HCT116 (cell line): ENCODE measurements at regions not wholly inside any gene's neighbourhood (a gene's known extent, or its start where the extent isn't known, plus 50 kb on each side); places are given as distances from the start of the nearest gene placed in this dataset.

Experiments
- ATAC-seq: fragments of 200-7000 bp; cut with Tn5 transposase; 2 replicates; pipeline ENCODE4 v1.9.1; 2020; ENCODE audit warnings: mild to moderate bottlenecking, moderate library complexity
- BruUV-seq: library from RNA; stranded (reverse); fragments of 400-500 nt; replicated peaks from 2 replicates; lab custom pipeline; 2021; lab: Mats Ljungman, UMichigan
- CTCF ChIA-PET: fragments of 300-600 bp; sonication (Branson Sonifier 250); formaldehyde crosslinking; loops from one replicate; lab custom pipeline; 2021; ENCODE audit warnings: antibody characterized with exemption; lab: Charles Lee
- POLR2A ChIA-PET: fragments of 300-600, 350-600 bp; sonication (Branson Sonifier 250); formaldehyde crosslinking; loops from one replicate; lab custom pipeline; 2021; ENCODE audit warnings: antibody characterized with exemption; lab: Charles Lee
- RAD21 ChIA-PET, 2 experiments: fragments of 300-600 bp; sonication (Branson Sonifier 250); formaldehyde crosslinking; loops; one replicate each; lab custom pipeline; 2023; ENCODE audit warnings: low total read pairs in 2 of 2; ENCODE audit not compliant: uncharacterized antibody in 2 of 2, unreplicated experiment in 2 of 2, low non-redundant PET in 1 of 2; lab: Charles Lee
- DNase-seq: peaks from one replicate; pipeline ENCODE4 v3.0.0-alpha.2; 2010; ENCODE audit warnings: low read depth, low spot score
- H2AFZ ChIP-seq: fragments of 200-600 bp; shearing (Covaris generic), sonication (generic); 2 replicates; pipeline ENCODE4 v1.6.1; 2017; ENCODE audit warnings: low read depth, mixed run types, mixed read lengths, antibody characterized with exemption, low read length; ENCODE audit not compliant: poor library complexity, severe bottlenecking
- H3K27ac ChIP-seq: 2 replicates; pipeline ENCODE4 v1.5.1; 2012; ENCODE audit warnings: low read depth, low read length
- H3K27me3 ChIP-seq: fragments of 200-600 bp; sonication (generic); 2 replicates; pipeline ENCODE4 v1.6.1; 2016; ENCODE audit warnings: mixed run types, low read length, mixed read lengths; ENCODE audit not compliant: insufficient read depth
- H3K36me3 ChIP-seq, 2 experiments: fragments of 200-500 bp in 1 of 2; fragments of 200-600 bp in 1 of 2; sonication (Bioruptor generic) in 1 of 2; sonication (generic) in 1 of 2; 2 replicates each; pipeline versions ENCODE4 v1.5.1 to v1.6.1; 2014 to 2016; ENCODE audit warnings: low read length in 2 of 2, inconsistent platforms in 1 of 2, mixed read lengths in 1 of 2, mixed run types in 1 of 2; ENCODE audit not compliant: insufficient read depth in 2 of 2, control insufficient read depth in 1 of 2
- H3K4me1 ChIP-seq, 2 experiments: fragments of 200-600 bp in 1 of 2; sonication (generic) in 1 of 2; 2 replicates each; pipeline versions ENCODE4 v1.5.1 to v1.6.1; 2012 to 2017; ENCODE audit warnings: low read length in 2 of 2, inconsistent platforms in 1 of 2, mild to moderate bottlenecking in 1 of 2, mixed read lengths in 1 of 2, mixed run types in 1 of 2, moderate library complexity in 1 of 2; ENCODE audit not compliant: insufficient read depth in 2 of 2, control insufficient read depth in 1 of 2
- H3K4me2 ChIP-seq: fragments of 200-600 bp; sonication (generic); 2 replicates; pipeline ENCODE4 v1.6.1; 2017; ENCODE audit warnings: mixed run types, low read length, mixed read lengths
- H3K4me3 ChIP-seq, 2 experiments: fragments of 200-600 bp in 1 of 2; sonication (generic) in 1 of 2; replicated peaks in 1 of 2; 2 replicates each; pipeline ENCODE4 v1.5.1; 2011 to 2016; ENCODE audit warnings: low read length in 2 of 2, control low read depth in 1 of 2, low read depth in 1 of 2, mild to moderate bottlenecking in 1 of 2, mixed read lengths in 1 of 2, mixed run types in 1 of 2
- H3K79me2 ChIP-seq: fragments of 200-600 bp; sonication (generic); 2 replicates; pipeline ENCODE4 v1.6.1; 2017; ENCODE audit warnings: mild to moderate bottlenecking, mixed run types, low read length, moderate library complexity, mixed read lengths; ENCODE audit not compliant: insufficient read depth
- H3K9ac ChIP-seq: fragments of 200-600 bp; sonication (generic); 2 replicates; pipeline ENCODE4 v1.6.1; 2016; ENCODE audit warnings: low read length, mixed read lengths
- H3K9me2 ChIP-seq: fragments of 200-600 bp; sonication (generic), shearing (Covaris generic); 2 replicates; pipeline ENCODE4 v1.6.1; 2017; ENCODE audit warnings: mixed run types, mild to moderate bottlenecking, moderate library complexity; ENCODE audit not compliant: insufficient read depth
- H3K9me3 ChIP-seq, 2 experiments: fragments of 200-500 bp in 1 of 2; fragments of 200-600 bp in 1 of 2; sonication (Bioruptor generic) in 1 of 2; sonication (generic) in 1 of 2; 2 replicates each; pipeline ENCODE4 v1.6.1; 2014 to 2017; ENCODE audit warnings: low read length in 2 of 2, mixed read lengths in 2 of 2, inconsistent platforms in 1 of 2, low read depth in 1 of 2, mild to moderate bottlenecking in 1 of 2, mixed run types in 1 of 2, moderate library complexity in 1 of 2; ENCODE audit not compliant: control insufficient read depth in 1 of 2, insufficient read depth in 1 of 2
- H4K20me1 ChIP-seq: fragments of 200-600 bp; sonication (generic), shearing (Covaris generic); 2 replicates; pipeline ENCODE4 v1.6.1; 2017; ENCODE audit warnings: mixed run types, mild to moderate bottlenecking, moderate library complexity; ENCODE audit not compliant: insufficient read depth
- CEBPB ChIP-seq: IDR thresholded peaks from 2 replicates; pipeline ENCODE4 v1.6.1; 2012; ENCODE audit warnings: low read depth
- FOSL1 ChIP-seq: IDR thresholded peaks from 2 replicates; pipeline ENCODE4 v1.6.1; 2012; ENCODE audit warnings: low read depth
- SIN3A ChIP-seq: IDR thresholded peaks from 2 replicates; pipeline ENCODE4 v1.6.1; 2012; ENCODE audit warnings: low read depth
- TCF7L2 ChIP-seq: IDR thresholded peaks from 2 replicates; pipeline ENCODE4 v1.7.0; 2011; ENCODE audit warnings: borderline replicate concordance, inconsistent platforms; ENCODE audit not compliant: insufficient read depth, insufficient read length; ENCODE audit errors: extremely low read depth
- YY1 ChIP-seq: IDR thresholded peaks from 2 replicates; pipeline ENCODE4 v1.6.1; 2011; ENCODE audit warnings: low read length, low read depth, moderate library complexity, mild to moderate bottlenecking; ENCODE audit not compliant: insufficient replicate concordance; ENCODE audit errors: extremely low read depth
- ZNF274 ChIP-seq: fragments of 200-500 bp; sonication (Bioruptor generic); IDR thresholded peaks from 2 replicates; pipeline ENCODE4 v1.6.1; 2014; ENCODE audit warnings: mild to moderate bottlenecking, low read depth, low read length, inconsistent platforms
- intact Hi-C: fragments of 100-400 bp; cut with micrococcal nuclease; formaldehyde crosslinking; loops from 2 replicates; pipeline ENCODE4 v1.10.0; 2022
- TF ChIP-seq, protein P1 (sequence below): IDR thresholded peaks from 2 replicates; pipeline ENCODE4 v1.6.1; 2012
- TF ChIP-seq, protein P2 (sequence below): IDR thresholded peaks from 2 replicates; pipeline ENCODE4 v1.6.1; 2011; ENCODE audit warnings: mild to moderate bottlenecking, low read length, moderate library complexity; ENCODE audit not compliant: insufficient replicate concordance; ENCODE audit errors: extremely low read depth
- TF ChIP-seq, protein P3 (sequence below), 3 experiments: fragments of 200-600 bp in 1 of 3; sonication (generic) in 1 of 3; IDR thresholded peaks in 2 of 3; conservative IDR thresholded peaks in 1 of 3; 2 replicates each; pipeline ENCODE4 v1.5.1; 2012 to 2017; ENCODE audit warnings: low read depth in 2 of 3, low read length in 2 of 3, antibody characterized with exemption in 1 of 3, borderline replicate concordance in 1 of 3, control low read depth in 1 of 3, mild to moderate bottlenecking in 1 of 3, mixed read lengths in 1 of 3, mixed run types in 1 of 3, moderate library complexity in 1 of 3; ENCODE audit not compliant: insufficient read depth in 1 of 3

DNA sequence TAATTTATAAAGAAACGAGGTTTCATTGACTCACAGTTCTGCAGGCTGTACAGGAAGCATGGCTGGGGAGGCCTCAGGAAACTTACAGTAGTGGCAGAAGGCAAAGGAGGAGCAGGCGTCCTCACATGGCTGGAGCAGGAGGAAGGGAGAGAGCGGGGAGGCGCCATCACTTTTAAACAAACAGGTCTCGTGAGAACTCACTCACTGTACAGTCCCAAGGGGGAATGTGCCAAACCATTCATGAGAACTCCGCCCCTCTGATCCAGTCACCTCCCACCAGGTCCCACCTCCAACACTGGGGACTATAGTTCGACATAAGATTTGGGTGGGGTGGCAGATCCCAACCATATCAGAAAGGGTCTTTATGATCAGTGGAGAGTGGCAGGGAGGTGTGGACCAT is 392.4 kb upstream of the TNRC6C start:
- Histone ChIP-seq H3K4me3 (no peak overlapping the region), H3K9me2 (no peaks in the 10 kb centered on the region), H3K79me2 (no peaks in the 10 kb centered on the region), H3K36me3 (no peaks in the 10 kb centered on the region), H3K9me3 (no peaks in the 10 kb centered on the region), H3K4me1 (no peaks in the 10 kb centered on the region), H3K27me3 (peaks cover 9% of the 10 kb centered on the region; the same call in 1 of the 2 replicates), H3K4me2 (no peak overlapping the region), H3K9ac (no peak overlapping the region), H4K20me1 (no peaks in the 10 kb centered on the region), H2AFZ (no peak overlapping the region), H3K27ac (no peak overlapping the region)
- ChIA-PET CTCF (no interaction called here), RAD21 (no interaction called here), POLR2A (no interaction called here)
- intact Hi-C loops = no loop called here
- BruUV-seq = no TSS peak
- ATAC-seq (peak; percentile 27; the same call in 1 of the 2 replicates), DNase-seq (no peak)
- TF ChIP-seq, protein P1, sequence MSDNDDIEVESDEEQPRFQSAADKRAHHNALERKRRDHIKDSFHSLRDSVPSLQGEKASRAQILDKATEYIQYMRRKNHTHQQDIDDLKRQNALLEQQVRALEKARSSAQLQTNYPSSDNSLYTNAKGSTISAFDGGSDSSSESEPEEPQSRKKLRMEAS = no peak
- TF ChIP-seq FOSL1 (no peak), TCF7L2 (no peak), YY1 (no peak), CEBPB (no peak), SIN3A (no peak), ZNF274 (no peak)
- TF ChIP-seq, protein P2, sequence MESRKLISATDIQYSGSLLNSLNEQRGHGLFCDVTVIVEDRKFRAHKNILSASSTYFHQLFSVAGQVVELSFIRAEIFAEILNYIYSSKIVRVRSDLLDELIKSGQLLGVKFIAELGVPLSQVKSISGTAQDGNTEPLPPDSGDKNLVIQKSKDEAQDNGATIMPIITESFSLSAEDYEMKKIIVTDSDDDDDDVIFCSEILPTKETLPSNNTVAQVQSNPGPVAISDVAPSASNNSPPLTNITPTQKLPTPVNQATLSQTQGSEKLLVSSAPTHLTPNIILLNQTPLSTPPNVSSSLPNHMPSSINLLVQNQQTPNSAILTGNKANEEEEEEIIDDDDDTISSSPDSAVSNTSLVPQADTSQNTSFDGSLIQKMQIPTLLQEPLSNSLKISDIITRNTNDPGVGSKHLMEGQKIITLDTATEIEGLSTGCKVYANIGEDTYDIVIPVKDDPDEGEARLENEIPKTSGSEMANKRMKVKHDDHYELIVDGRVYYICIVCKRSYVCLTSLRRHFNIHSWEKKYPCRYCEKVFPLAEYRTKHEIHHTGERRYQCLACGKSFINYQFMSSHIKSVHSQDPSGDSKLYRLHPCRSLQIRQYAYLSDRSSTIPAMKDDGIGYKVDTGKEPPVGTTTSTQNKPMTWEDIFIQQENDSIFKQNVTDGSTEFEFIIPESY = no peak
- TF ChIP-seq, protein P3, sequence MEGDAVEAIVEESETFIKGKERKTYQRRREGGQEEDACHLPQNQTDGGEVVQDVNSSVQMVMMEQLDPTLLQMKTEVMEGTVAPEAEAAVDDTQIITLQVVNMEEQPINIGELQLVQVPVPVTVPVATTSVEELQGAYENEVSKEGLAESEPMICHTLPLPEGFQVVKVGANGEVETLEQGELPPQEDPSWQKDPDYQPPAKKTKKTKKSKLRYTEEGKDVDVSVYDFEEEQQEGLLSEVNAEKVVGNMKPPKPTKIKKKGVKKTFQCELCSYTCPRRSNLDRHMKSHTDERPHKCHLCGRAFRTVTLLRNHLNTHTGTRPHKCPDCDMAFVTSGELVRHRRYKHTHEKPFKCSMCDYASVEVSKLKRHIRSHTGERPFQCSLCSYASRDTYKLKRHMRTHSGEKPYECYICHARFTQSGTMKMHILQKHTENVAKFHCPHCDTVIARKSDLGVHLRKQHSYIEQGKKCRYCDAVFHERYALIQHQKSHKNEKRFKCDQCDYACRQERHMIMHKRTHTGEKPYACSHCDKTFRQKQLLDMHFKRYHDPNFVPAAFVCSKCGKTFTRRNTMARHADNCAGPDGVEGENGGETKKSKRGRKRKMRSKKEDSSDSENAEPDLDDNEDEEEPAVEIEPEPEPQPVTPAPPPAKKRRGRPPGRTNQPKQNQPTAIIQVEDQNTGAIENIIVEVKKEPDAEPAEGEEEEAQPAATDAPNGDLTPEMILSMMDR (IDR thresholded peaks at IDR 0.05 in 2 of 3, conservative IDR thresholded peaks at IDR 0.05 in 1 of 3; ENCODE audit: borderline replicate concordance in 1 of 3, insufficient read depth in 1 of 3, low read depth in 2 of 3, low read length in 2 of 3) = no peak
